BLaER1 treated with 17β-estradiol and CSF1 and Interleukin-3, amounts not matched to agents 10 nM and 100 nM (cell line): ENCODE measurements at regions not wholly inside any gene's neighbourhood (a gene's known extent, or its start where the extent isn't known, plus 50 kb on each side); places are given as distances from the start of the nearest gene placed in this dataset.

Experiments
- H3K27ac ChIP-seq, 11 experiments: shearing (Covaris generic); formaldehyde crosslinking; 2 replicates each; pipeline ENCODE4 v1.8.1; 2022
- H3K27me3 ChIP-seq, 11 experiments: shearing (Covaris generic); formaldehyde crosslinking; 2 replicates each; pipeline ENCODE4 v1.8.1; 2022
- H3K36me3 ChIP-seq, 11 experiments: shearing (Covaris generic); formaldehyde crosslinking; 2 replicates each; pipeline ENCODE4 v1.8.1; 2022
- H3K4me1 ChIP-seq, 10 experiments: shearing (Covaris generic); formaldehyde crosslinking; 2 replicates each; pipeline ENCODE4 v1.8.1; 2022
- H3K4me2 ChIP-seq, 11 experiments: shearing (Covaris generic); formaldehyde crosslinking; 2 replicates each; pipeline ENCODE4 v1.8.1; 2022
- H3K4me3 ChIP-seq, 10 experiments: shearing (Covaris generic); formaldehyde crosslinking; 2 replicates each; pipeline ENCODE4 v1.8.1; 2022
- H3K9ac ChIP-seq, 11 experiments: shearing (Covaris generic); formaldehyde crosslinking; 2 replicates each; pipeline ENCODE4 v1.8.1; 2022
- H3K9me3 ChIP-seq, 11 experiments: shearing (Covaris generic); formaldehyde crosslinking; replicated peaks in 1 of 11; 2 replicates each; pipeline ENCODE4 v1.8.1; 2022
- H4K20me1 ChIP-seq, 11 experiments: shearing (Covaris generic); formaldehyde crosslinking; 2 replicates each; pipeline ENCODE4 v1.8.1; 2022
- Cebpa-rat ChIP-seq, 11 experiments: shearing (Covaris generic); IDR thresholded peaks; 2 replicates each; pipeline ENCODE4 v1.8.1; 2022

DNA sequence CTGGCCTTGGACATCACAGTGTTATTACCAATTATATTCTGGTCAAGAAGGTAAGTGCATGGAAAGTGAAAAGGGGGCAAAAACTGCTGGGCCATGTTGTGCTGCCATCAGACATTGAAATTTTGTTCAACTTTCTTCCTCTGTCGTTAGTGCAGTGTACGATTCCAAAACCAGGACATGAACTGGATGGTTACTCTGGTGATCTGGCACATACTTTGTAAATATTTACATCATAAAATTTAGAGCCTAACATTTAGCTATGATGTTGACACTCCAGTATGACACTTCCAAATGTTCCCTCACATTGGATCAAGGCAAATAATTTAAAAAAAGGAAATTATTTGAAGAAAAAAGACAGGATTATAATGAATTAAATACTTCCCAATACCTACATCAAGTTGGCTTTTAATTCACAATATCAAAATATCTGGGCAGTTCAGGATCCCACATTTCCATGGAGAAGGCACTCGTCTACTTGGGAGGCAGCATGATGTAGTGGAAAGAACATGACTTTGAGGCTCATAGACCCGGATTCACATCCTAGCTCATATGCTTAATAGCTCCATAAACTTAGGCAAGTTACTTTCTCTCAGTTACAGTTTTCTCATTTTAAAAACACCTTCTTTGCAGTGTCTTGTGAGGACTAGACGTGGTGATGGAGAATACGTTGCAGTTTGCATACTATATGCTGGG, 342.5 kb upstream of the MPDZ start:
- H3K27ac ChIP-seq: no peak overlapping the region
- H3K4me1 ChIP-seq: peaks cover 0 to 10% (median 7%) of the 10 kb centered on the region in 10 experiments; a peak in 11 of 20 replicates
- TF ChIP-seq Cebpa-rat (IDR thresholded peaks at IDR 0.05): no peak
- no peaks in the 10 kb centered on the region for H3K36me3 ChIP-seq
- H3K4me2 ChIP-seq: no peak overlapping the region
- no peaks in the 10 kb centered on the region for H4K20me1 ChIP-seq
- no peak overlapping the region for H3K9ac ChIP-seq
- no peaks in the 10 kb centered on the region for H3K9me3 ChIP-seq
- no peak overlapping the region for H3K4me3 ChIP-seq
- no peaks in the 10 kb centered on the region for H3K27me3 ChIP-seq

DNA sequence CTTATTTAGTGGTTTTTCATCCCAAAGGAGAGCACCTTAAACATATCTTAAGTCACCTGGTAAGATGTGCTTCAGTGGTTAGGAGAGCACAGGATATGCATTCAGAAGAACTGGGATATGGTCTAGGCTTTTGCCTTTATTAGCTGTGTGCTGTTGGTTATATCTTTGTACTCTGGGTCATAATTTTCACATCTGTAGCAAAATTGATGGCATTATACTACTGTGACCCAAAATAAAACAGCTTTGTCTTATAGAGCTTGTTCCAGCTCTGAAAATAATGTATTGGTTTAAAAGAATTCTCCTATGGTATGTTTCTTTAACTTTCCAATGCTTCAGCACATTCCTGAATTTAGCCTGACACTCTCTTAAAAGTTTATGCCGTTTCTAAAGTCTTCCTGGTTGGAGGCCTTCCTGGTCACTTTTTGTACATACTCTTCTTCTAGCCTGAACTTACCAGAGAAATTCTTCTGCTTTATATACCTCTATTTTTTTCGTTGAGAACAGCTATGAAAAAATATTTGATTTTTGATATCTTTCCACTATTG, 337.1 kb upstream of the MPDZ start:
- Histone ChIP-seq H3K9me3 (no peaks in the 10 kb centered on the region), H3K27me3 (no peaks in the 10 kb centered on the region), H3K4me3 (no peak overlapping the region), H3K27ac (no peak overlapping the region), H3K4me2 (no peak overlapping the region), H3K4me1 (peaks cover 0 to 14% (median 7%) of the 10 kb centered on the region in 10 experiments; a peak in 11 of 20 replicates), H4K20me1 (no peaks in the 10 kb centered on the region), H3K36me3 (no peaks in the 10 kb centered on the region), H3K9ac (no peak overlapping the region)
- TF ChIP-seq Cebpa-rat (IDR thresholded peaks at IDR 0.05): no peak

DNA sequence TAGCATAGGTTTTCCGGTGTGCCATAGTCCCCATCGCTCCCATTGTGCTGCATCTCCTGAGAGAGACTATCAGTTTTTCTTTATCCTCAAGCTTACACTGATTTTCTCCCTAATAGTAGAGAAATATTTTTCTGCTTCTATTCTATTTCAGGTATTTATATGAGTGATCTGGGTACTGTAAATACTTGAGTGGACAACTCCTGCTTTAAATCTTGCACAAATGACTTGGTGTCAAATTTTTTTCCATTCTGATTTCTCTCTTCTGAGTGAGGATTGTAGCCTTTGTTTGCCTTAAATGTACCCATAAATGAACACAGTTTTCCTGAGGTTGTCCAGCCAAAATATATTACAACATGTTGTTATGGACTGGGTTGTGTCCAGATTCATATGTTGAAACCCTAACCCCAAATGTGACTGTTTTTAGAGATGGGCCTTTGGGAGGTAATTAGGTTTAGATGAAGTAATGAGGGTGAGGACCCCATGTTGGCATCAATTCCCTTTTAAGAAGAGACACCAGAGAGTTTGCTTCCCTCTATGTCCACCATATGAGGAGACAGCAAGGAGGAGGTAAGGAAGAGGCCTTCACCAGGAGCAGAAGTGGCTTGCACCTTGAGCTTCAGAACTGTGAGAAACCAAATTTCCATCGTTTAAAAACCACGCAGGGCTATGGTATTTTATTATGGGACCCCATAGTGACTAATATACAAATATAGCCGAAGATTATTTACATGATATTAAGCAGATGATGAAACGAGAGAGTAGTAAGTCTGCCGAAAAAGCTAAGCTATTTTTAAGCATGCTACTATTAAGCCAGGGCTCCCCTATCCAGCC, 336.4 kb upstream of the MPDZ start:
- Histone ChIP-seq H4K20me1 (no peaks in the 10 kb centered on the region), H3K9ac (no peak overlapping the region), H3K36me3 (no peaks in the 10 kb centered on the region), H3K4me1 (peaks cover 0 to 14% (median 7%) of the 10 kb centered on the region in 10 experiments; a peak in 11 of 20 replicates), H3K4me3 (no peak overlapping the region), H3K9me3 (no peaks in the 10 kb centered on the region), H3K27me3 (no peaks in the 10 kb centered on the region), H3K27ac (no peak overlapping the region), H3K4me2 (no peak overlapping the region)
- no peak for TF ChIP-seq Cebpa-rat (IDR thresholded peaks at IDR 0.05)

DNA sequence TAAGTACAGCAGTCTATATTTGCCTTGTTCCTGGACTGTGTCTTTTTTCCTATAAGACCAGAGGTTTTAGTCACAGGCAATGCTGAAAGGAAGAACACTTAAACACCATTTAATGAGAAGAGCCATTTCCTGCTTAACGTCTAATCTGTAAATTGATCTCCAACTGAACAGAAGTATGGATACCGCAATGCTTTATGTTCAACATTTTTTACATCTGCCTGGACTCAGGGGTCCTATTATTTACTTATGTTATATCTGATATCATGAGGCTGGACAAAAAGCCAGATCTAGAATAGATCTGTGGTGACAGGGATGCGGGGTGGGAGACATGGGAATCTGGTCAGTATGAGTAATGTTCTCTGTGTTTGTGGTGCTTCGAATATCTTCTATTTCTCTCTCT, 334.6 kb upstream of the MPDZ start:
- Histone ChIP-seq H3K4me2 (no peak overlapping the region), H3K36me3 (no peaks in the 10 kb centered on the region), H3K9ac (no peak overlapping the region), H3K27me3 (no peaks in the 10 kb centered on the region), H3K4me3 (no peak overlapping the region), H4K20me1 (no peaks in the 10 kb centered on the region), H3K27ac (no peak overlapping the region), H3K9me3 (no peaks in the 10 kb centered on the region), H3K4me1 (peaks cover 0 to 5% (median 0%) of the 10 kb centered on the region in 10 experiments; a peak in 2 of 20 replicates)
- TF ChIP-seq Cebpa-rat (IDR thresholded peaks at IDR 0.05): no peak

DNA sequence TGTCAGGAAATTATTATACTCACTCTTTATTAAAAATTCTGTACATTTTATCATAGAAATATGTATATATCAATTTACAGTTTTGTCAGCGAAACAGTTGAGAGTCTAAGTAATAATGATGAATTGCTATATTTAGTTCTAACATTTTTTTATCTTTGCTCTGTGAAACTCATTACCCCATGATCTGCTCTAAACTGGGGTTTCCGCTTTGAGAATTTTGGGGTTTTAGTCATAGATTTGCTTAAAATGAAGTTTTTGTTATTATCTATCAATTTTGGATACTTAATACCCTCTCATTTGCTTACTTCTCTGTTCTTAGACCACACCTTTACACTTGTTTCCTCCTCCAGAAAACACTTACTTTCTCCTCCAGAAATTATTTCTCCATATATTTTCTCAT, 333.8 kb upstream of the MPDZ start:
- H3K9ac ChIP-seq: no peak overlapping the region
- no peaks in the 10 kb centered on the region for H4K20me1 ChIP-seq
- H3K27ac ChIP-seq: no peak overlapping the region
- no peak for TF ChIP-seq Cebpa-rat (IDR thresholded peaks at IDR 0.05)
- no peak overlapping the region for H3K4me2 ChIP-seq
- H3K4me3 ChIP-seq: no peak overlapping the region
- no peaks in the 10 kb centered on the region for H3K27me3 ChIP-seq
- H3K4me1 ChIP-seq: peaks cover 0 to 5% (median 0%) of the 10 kb centered on the region in 10 experiments; a peak in 2 of 20 replicates
- no peaks in the 10 kb centered on the region for H3K36me3 ChIP-seq
- no peaks in the 10 kb centered on the region for H3K9me3 ChIP-seq

DNA sequence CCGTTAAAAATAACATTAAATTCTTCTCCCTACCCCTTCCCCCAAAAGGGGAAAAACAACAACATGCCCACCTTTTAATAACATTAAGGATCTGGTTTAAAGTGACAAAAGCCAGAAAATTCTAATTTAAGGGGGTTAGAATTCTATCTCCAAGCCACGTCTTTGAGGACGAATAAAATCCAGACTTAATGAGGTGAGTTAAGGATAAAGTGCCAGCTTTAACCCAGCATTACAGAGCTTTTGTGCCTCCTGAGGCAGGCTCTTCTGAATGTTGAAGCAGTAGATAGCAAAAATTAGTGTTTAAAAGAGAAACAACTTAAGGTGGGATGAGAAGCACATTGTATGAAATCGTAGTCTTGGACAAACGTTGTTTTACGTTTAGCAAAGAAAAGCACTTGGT, 329.0 kb upstream of the MPDZ start:
- H3K27ac ChIP-seq: no peak overlapping the region
- no peak for TF ChIP-seq Cebpa-rat (IDR thresholded peaks at IDR 0.05)
- H3K9ac ChIP-seq: no peak overlapping the region

DNA sequence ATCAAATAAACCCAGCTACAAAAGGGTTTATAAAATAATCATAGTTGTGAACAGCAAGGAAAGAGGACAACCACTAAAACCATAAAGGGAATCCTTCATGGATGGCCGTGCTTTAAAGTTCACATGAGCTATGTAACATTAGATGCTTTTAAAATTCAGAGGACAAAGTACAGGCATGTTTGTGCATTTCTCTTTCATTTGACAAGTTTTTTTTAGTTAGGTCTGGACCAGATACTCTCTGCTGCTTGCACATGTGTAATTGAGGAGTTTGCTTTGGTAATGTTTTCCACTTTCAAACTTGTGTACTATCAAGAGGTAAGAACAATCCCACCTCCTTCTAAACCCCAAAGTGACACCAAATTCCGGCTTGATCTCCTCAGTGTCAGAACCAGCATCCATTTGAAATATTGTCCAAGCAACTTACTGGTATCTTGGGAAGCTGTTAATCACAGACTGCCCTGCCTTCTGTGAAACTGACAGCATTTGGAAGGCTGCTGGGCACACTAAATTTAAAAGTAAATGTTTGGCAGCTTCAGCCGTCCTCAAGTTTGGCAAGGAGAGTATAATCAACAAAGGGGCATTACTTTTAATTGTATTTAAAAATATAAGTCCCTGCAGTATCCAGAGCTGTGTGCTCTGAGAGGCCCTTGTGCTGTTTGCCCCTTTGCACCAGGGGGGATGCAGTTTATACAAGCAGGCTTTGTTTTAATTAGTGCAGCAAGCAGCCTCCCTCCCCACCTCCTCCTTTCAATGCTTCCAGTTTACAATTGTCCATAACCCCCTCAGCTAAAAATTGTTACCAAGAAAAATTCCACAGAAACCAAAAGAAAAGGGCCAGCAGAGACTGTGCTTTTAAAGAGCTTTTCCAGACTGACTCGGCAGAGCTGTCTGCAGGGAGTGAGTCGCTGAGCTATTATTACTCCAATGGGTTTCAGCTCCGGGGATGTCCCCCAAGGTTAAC, 328.3 kb upstream of the MPDZ start:
- no peak overlapping the region for H3K27ac ChIP-seq
- no peak overlapping the region for H3K4me3 ChIP-seq
- H3K36me3 ChIP-seq: no peaks in the 10 kb centered on the region
- no peaks in the 10 kb centered on the region for H4K20me1 ChIP-seq
- H3K9me3 ChIP-seq: peaks cover 0 to 10% (median 0%) of the 10 kb centered on the region in 11 experiments; a peak in 2 of 22 replicates
- peaks cover 0 to 10% (median 0%) of the 10 kb centered on the region in 10 experiments; a peak in 5 of 20 replicates for H3K4me1 ChIP-seq
- no peak overlapping the region for H3K9ac ChIP-seq
- peaks cover 0 to 12% (median 0%) of the 10 kb centered on the region in 11 experiments; a peak in 8 of 22 replicates for H3K27me3 ChIP-seq
- no peak overlapping the region for H3K4me2 ChIP-seq
- TF ChIP-seq Cebpa-rat (IDR thresholded peaks at IDR 0.05): no peak

More for the DNA sequence above, 329.0 kb upstream of the MPDZ start:
- H4K20me1 ChIP-seq: no peaks in the 10 kb centered on the region
- no peak overlapping the region for H3K4me3 ChIP-seq
- peaks cover 0 to 12% (median 0%) of the 10 kb centered on the region in 11 experiments; a peak in 8 of 22 replicates for H3K27me3 ChIP-seq
- 0 out of 22 replicates have a peak, but pooled peaks cover 0 to 3% (median 0%) of the 10 kb centered on the region in 11 experiments for H3K9me3 ChIP-seq
- H3K4me2 ChIP-seq: no peak overlapping the region
- peaks cover 0 to 10% (median 0%) of the 10 kb centered on the region in 10 experiments; a peak in 5 of 20 replicates for H3K4me1 ChIP-seq
- no peaks in the 10 kb centered on the region for H3K36me3 ChIP-seq

DNA sequence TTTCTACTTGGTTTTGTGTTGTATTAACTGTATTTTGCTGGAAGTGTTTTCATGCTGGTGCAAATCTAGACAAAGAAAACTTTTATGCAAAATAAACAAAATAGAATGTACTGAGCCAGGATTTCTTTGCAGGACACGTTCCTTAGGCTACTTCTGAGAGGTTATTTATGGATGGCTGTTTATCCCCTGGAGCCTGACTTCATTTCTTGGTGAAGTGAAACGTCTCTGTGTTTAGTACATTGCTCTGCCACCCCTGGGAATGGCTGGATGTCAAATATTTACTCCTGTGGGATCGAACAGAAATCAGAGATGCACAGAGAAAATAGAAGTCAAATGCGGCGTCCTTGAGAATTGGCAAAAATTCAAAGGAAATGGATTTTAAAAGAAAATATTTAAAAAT, 327.1 kb upstream of the MPDZ start:
- no peak for TF ChIP-seq Cebpa-rat (IDR thresholded peaks at IDR 0.05)
- H3K4me1 ChIP-seq: peaks cover 0 to 8% (median 0%) of the 10 kb centered on the region in 10 experiments; a peak in 3 of 20 replicates
- H3K4me2 ChIP-seq: 0 out of 22 replicates have a peak overlapping the region, but pooled peaks of 1 of the 11 experiments have one; percentile 23
- H3K4me3 ChIP-seq: no peak overlapping the region
- peaks cover 0 to 11% (median 0%) of the 10 kb centered on the region in 11 experiments; a peak in 2 of 22 replicates for H3K9me3 ChIP-seq
- no peak overlapping the region for H3K9ac ChIP-seq
- H4K20me1 ChIP-seq: no peaks in the 10 kb centered on the region
- no peaks in the 10 kb centered on the region for H3K36me3 ChIP-seq
- peaks cover 0 to 12% (median 0%) of the 10 kb centered on the region in 11 experiments; a peak in 8 of 22 replicates for H3K27me3 ChIP-seq
- no peak overlapping the region for H3K27ac ChIP-seq
